OCI-LY7 (cell line): ENCODE measurements at regions not wholly inside any gene's neighbourhood (a gene's known extent, or its start where the extent isn't known, plus 50 kb on each side); places are given as distances from the start of the nearest gene placed in this dataset.

Source experiments
- CTCF ChIP-seq: fragments of 200-600 bp; sonication (generic); conservative IDR thresholded peaks from 2 replicates; pipeline ENCODE4 v1.5.1; 2014; ENCODE audit warnings: mild to moderate bottlenecking, antibody characterized with exemption, low read length, moderate library complexity, mixed read lengths
- EZH2phosphoT487 ChIP-seq: fragments of 200-600 bp; sonication (generic); IDR thresholded peaks from 2 replicates; pipeline ENCODE4 v1.6.1; 2018; ENCODE audit warnings: low read depth, borderline replicate concordance, mild to moderate bottlenecking, mixed run types, antibody characterized with exemption, low read length, moderate library complexity, mixed read lengths

- TF ChIP-seq CTCF (no peak), EZH2phosphoT487 (no peak)
These were observed 1018.7 kb downstream of the TYW1 start for GRCh38 chr7:68015122-68015977.
